Islet precursor cell (in vitro differentiated cells): ENCODE measurements at regions not wholly inside any gene's neighbourhood (a gene's known extent, or its start where the extent isn't known, plus 50 kb on each side); places are given as distances from the start of the nearest gene placed in this dataset.

ENCODE experiments used
- DNase-seq: peaks from one replicate; pipeline ENCODE4 v3.0.0-alpha.2; 2018

DNA sequence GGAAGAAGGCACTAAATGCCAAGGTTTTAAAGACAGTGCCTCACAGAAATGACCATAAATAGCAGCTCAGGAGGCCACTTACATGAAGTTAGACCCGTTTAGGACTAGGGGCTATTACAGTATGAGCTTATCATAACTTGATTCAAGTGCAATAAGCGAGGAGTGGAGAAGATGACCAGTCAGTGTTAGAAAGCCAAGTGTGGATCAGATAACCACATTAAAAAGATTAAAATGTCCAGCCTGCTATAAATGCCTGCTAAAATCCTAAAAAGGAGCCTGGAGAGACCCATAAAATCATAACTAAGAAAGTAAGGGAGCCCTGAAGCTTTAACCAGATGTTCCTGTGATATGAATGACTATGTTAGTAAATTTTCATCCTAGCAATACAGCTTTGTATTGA lies 117.5 kb upstream of the ZNF521 start:
- DNase-seq, result no peak

GRCh38 chr18:25467226-25467987 lies 115.4 kb upstream of the ZNF521 start:
- peak; percentile 61 for DNase-seq

GRCh38 chr18:25465152-25465732 lies 113.3 kb upstream of the ZNF521 start:
- DNase-seq, result no peak

DNA sequence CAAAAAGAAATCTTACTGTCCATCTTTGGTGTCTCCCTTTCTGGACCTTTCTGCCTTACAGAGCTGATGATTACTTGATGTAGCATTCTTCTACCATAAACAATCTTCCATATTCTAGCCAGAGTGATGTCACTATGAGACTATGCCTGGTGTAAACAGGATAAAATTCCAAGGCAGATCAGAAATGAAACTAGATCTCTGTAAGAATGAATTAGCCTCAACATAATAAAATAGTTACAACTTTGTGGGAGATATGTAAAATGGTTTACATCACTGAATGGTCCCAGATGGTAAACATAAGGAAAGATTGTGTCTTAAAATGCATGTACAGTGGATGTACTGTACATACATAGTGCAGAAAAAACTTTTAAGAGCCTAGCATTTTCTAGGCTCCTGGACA lies 112.3 kb upstream of the ZNF521 start:
- no peak for DNase-seq

- no peak for DNase-seq
Observed at GRCh38 chr18:25463726-25464125, 111.8 kb upstream of the ZNF521 start.

DNA sequence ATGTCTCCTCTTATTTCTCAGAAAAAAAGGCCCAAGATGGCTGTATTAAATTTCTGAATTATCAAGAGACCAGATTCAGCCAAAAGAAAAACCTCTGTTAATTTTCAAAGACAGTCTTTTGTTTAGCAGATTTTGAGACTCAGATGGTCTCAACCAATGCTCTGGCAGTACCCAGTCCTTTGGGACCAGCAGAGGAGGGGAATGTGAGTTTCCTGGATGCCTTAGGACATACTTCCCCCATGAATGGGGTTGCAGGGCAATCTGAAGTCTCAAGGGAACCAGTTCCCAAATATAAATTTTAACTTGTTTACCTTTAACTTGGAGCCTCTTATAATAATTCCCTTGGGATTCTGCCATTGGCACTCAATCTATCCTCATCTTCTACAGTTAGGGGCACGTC lies 107.8 kb upstream of the ZNF521 start:
- no peak for DNase-seq

GRCh38 chr18:25457601-25458000 lies 105.6 kb upstream of the ZNF521 start:
- DNase-seq, result peak; percentile 74

DNA sequence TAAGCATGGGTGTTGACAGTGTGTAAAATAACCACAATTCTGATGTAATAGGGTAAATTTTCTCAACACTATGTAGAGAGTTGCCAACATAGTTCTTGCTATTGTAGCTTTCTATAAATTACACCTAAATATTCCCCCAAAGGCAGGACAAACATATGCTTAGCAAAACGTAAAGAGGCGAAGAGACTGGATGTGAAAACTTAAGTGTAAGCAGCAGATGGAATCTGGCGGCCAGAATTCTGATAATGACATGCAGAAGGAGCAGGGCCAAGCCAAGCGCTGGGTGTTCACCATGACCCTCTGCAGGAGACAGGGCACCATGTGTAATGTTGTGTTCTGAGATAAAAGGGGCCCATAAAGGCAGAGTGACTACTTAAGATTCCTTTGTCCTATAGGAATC lies 105.2 kb upstream of the ZNF521 start:
- no peak for DNase-seq

- DNase-seq, result no peak
Observed at GRCh38 chr18:25456334-25457010, 104.5 kb upstream of the ZNF521 start.

DNA sequence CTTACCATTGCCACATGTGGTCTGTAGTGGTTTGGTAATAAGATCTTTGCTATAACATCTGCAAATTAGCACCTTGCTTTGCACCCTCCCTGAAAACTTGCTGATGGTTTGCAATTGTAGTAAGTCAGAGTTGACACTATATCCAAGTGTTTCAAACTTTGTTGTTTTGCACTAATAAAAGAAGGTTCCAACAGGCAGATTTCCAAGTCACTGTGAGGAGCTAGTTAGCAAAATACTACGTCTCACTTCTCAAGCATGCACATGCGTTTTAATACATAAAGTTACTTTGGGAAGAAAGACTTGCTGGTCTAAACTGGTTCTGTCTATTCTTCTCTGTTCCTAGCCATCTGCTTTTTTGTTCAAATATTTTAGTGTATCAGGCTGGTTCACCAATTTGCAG lies 103.7 kb upstream of the ZNF521 start:
- DNase-seq, result no peak

GRCh38 chr18:25455159-25455558 lies 103.2 kb upstream of the ZNF521 start:
- DNase-seq, result no peak

GRCh38 chr18:25454730-25455129 lies 102.8 kb upstream of the ZNF521 start:
- no peak for DNase-seq

DNA sequence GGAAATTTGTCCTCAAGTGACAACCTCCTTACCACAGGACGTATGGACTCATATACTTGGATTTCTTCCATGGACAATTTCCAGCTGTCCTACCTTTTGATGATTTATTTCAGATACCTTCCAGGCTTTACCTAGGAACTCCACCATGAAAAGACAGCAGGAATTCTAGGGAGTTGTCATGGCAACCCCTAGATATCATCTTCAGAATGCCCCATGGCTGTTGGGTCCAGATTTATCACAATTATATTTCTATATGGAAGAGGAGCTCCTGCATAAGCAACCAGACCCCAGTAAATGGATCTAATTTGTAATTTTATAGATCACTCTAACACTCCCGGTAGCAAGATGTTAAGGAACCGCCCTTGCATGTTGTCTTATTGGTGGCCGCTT lies 102.3 kb upstream of the ZNF521 start:
- DNase-seq, result no peak

GRCh38 chr18:25453556-25454269 lies 101.7 kb upstream of the ZNF521 start:
- DNase-seq, result peak; percentile 61

GRCh38 chr18:25451077-25451658 lies 99.2 kb upstream of the ZNF521 start:
- DNase-seq, result no peak

DNA sequence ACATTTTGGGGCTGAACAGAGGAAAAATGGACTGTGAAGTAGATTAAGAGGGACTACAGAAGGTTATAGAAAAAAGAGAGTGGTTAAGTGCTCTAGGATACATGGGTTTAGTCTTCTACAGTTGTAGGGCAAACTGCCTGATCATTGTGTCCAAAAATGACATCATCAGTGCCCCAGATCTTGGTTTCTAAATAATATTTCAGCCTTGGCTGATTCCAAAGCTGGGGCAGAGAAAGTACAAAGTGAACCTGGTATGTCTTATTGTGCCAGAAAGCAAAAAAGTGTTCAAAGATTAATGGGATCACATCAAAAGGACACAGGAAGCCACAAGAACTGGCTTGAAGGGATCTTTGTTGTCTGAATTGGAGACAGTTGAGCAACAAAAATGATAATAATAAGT lies 97.1 kb upstream of the ZNF521 start:
- no peak for DNase-seq

- no peak for DNase-seq
Observed at GRCh38 chr18:25446972-25447371, 95.0 kb upstream of the ZNF521 start.

DNA sequence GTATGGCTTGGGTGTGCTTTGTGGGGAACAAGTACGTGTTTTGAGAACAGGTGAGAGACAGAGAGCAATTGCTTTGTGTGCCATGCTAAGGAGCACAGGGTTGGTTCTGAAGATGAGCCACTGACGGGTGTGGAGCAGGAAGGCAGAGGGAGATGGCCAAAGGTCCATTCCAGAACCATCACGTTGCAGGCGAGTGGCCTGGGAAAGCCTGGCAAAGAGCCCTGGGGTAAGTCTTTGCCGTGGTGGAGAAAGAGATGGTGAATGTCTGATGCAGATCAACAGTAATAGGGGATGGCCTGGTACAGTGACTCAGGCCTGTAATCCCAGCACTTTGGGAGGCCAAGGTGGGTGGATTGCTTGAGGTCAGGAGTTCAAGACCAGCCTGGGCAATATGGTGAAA lies 93.5 kb upstream of the ZNF521 start:
- no peak for DNase-seq

GRCh38 chr18:25443776-25444175 lies 91.8 kb upstream of the ZNF521 start:
- no peak for DNase-seq

- no peak for DNase-seq
Observed at GRCh38 chr18:25435149-25435782, 83.3 kb upstream of the ZNF521 start.

- no peak for DNase-seq
Observed at GRCh38 chr18:25434745-25435144, 82.8 kb upstream of the ZNF521 start.

GRCh38 chr18:25433590-25433989 lies 81.6 kb upstream of the ZNF521 start:
- no peak for DNase-seq

DNA sequence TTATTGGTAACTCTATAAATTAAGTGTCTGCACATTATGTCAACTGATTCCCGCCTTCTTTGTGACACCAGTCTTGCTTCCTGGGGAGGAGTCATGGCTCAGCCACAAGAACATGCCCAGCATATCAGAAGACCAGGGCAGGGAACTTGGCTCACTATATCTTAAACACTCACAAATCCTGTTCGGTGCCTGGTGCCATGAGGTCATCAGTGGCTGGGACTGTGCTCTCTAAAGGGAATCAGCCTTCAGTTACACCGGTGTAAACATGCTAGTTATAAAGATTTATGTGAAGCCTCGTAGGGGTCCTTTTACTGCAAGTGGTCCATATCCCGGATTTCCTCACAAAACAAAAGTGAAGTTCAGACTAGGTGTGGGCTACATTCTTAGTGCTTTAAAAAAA lies 73.1 kb upstream of the ZNF521 start:
- DNase-seq, result peak; percentile 68
